B cell (primary cell): ENCODE measurements at regions not wholly inside any gene's neighbourhood (a gene's known extent, or its start where the extent isn't known, plus 50 kb on each side); places are given as distances from the start of the nearest gene placed in this dataset.

Experiments
- ATAC-seq: fragments of 200-7000 bp; cut with Tn5 transposase; one replicate; pipeline ENCODE4 v1.10.0; 2021; ENCODE audit warnings: low read depth, mild to moderate bottlenecking, moderate number of reproducible peaks, moderate library complexity
- CTCF ChIA-PET: fragments of 350-600 bp; sonication (Branson Sonifier 250); formaldehyde crosslinking; loops from one replicate; lab custom pipeline; 2021; ENCODE audit warnings: antibody characterized with exemption, inconsistent platforms; lab: Charles Lee
- POLR2A ChIA-PET: fragments of 350-600 bp; sonication (Branson Sonifier 250); formaldehyde crosslinking; loops from one replicate; lab custom pipeline; 2021; ENCODE audit warnings: antibody characterized with exemption; lab: Charles Lee
- DNase-seq: peaks from one replicate; pipeline ENCODE4 v3.0.0; 2013
- H2AFZ ChIP-seq: 2 replicates; pipeline ENCODE4 v1.6.1; 2012; ENCODE audit warnings: mild to moderate bottlenecking, low read depth, low read length; ENCODE audit not compliant: insufficient read depth, poor library complexity, severe bottlenecking
- H3K27ac ChIP-seq, 2 donors: 1 replicate in 1 of 2; 2 replicates in 1 of 2; pipeline ENCODE4 v1.5.1; 2012 to 2013; ENCODE audit warnings: low read length in 2 of 2, mild to moderate bottlenecking in 2 of 2, moderate library complexity in 1 of 2
- H3K27me3 ChIP-seq, 4 experiments: fragments of 200-600 bp in 1 of 4; sonication (generic) in 1 of 4; replicated peaks in 1 of 4; 1 replicate in 2 of 4; 2 replicates in 2 of 4; pipeline versions ENCODE4 v1.6.1 to v1.7.0; 2013 to 2016; ENCODE audit warnings: low read length in 3 of 4, mild to moderate bottlenecking in 2 of 4, mixed read lengths in 1 of 4, moderate library complexity in 1 of 4; ENCODE audit not compliant: insufficient read depth in 4 of 4, control insufficient read depth in 3 of 4; ENCODE audit errors: control extremely low read depth in 1 of 4
- H3K36me3 ChIP-seq, 2 experiments: replicated peaks in 1 of 2; 1 replicate in 1 of 2; 2 replicates in 1 of 2; pipeline versions ENCODE4 v1.6.1 to v1.7.1; 2013; ENCODE audit warnings: low read length in 1 of 2; ENCODE audit not compliant: insufficient read depth in 2 of 2, control insufficient read depth in 1 of 2; ENCODE audit errors: control extremely low read depth in 1 of 2, extremely low read depth in 1 of 2
- H3K4me1 ChIP-seq, 2 donors: fragments of 200-600 bp in 1 of 2; sonication (generic) in 1 of 2; 1 replicate in 1 of 2; 2 replicates in 1 of 2; pipeline versions ENCODE4 v1.5.1 to v1.6.1; 2013 to 2017; ENCODE audit warnings: low read length in 2 of 2; ENCODE audit not compliant: control insufficient read depth in 2 of 2, insufficient read depth in 2 of 2
- H3K4me2 ChIP-seq: replicated peaks from 2 replicates; pipeline ENCODE3; 2012; ENCODE audit warnings: mild to moderate bottlenecking, low read depth, low read length; ENCODE audit not compliant: poor library complexity, severe bottlenecking
- H3K4me3 ChIP-seq, 5 experiments: fragments of 200-600 bp in 1 of 5; sonication (generic) in 1 of 5; 1 replicate in 3 of 5; 2 replicates in 2 of 5; pipeline versions ENCODE4 v1.5.1 to v1.7.0; 2011 to 2016; ENCODE audit warnings: low read length in 4 of 5, mild to moderate bottlenecking in 4 of 5, low read depth in 2 of 5, control low read depth in 1 of 5, moderate library complexity in 1 of 5; ENCODE audit not compliant: insufficient read depth in 1 of 5; ENCODE audit errors: control extremely low read depth in 1 of 5, extremely low read depth in 1 of 5
- H3K79me2 ChIP-seq: fragments of 200-600 bp; sonication (generic); one replicate; pipeline ENCODE4 v1.6.0; 2016; ENCODE audit warnings: low read length; ENCODE audit not compliant: control insufficient read depth, insufficient read depth
- H3K9ac ChIP-seq: fragments of 200-600 bp; sonication (generic); 2 replicates; pipeline ENCODE4 v1.6.1; 2017; ENCODE audit warnings: mild to moderate bottlenecking, low read length, moderate library complexity
- H3K9me3 ChIP-seq, 3 donors: one replicate each; pipeline versions ENCODE4 v1.6.1 to v1.7.1; 2013; ENCODE audit warnings: low read length in 2 of 3; ENCODE audit not compliant: control insufficient read depth in 2 of 3, insufficient read depth in 1 of 3; ENCODE audit errors: control extremely low read depth in 1 of 3
- H4K20me1 ChIP-seq: 2 replicates; pipeline ENCODE4 v1.6.0; 2012; ENCODE audit warnings: mild to moderate bottlenecking, low read length; ENCODE audit not compliant: insufficient read depth, control insufficient read depth, poor library complexity, severe bottlenecking
- H3K27ac Mint-ChIP-seq: one replicate; pipeline ENCODE4 v1.8.0; 2021; ENCODE audit warnings: mixed read lengths
- H3K27me3 Mint-ChIP-seq: one replicate; pipeline ENCODE4 v1.8.0; 2021; ENCODE audit warnings: mixed read lengths
- H3K4me1 Mint-ChIP-seq: one replicate; pipeline ENCODE4 v1.8.0; 2021; ENCODE audit warnings: mixed read lengths
- H3K4me3 Mint-ChIP-seq: one replicate; pipeline ENCODE4 v1.8.0; 2021; ENCODE audit warnings: mixed read lengths
- H3K9me3 Mint-ChIP-seq: one replicate; pipeline ENCODE4 v1.8.0; 2022; ENCODE audit warnings: mixed read lengths; ENCODE audit not compliant: insufficient read depth
- CTCF ChIP-seq: fragments of 200-600 bp; IDR thresholded peaks from one replicate; pipeline ENCODE4 v1.8.0; 2022; ENCODE audit warnings: antibody characterized with exemption, mild to moderate bottlenecking
- EZH2 ChIP-seq: IDR thresholded peaks from 2 replicates; pipeline ENCODE4 v1.6.1; 2012; ENCODE audit warnings: borderline replicate concordance, low read depth, mild to moderate bottlenecking, moderate library complexity, low read length; ENCODE audit not compliant: insufficient read depth, poor library complexity, severe bottlenecking
- WGBS: methylation state at CpG from one replicate; pipeline ENCODE4 v1.1.5; 2013; ENCODE audit warnings: missing lambda C conversion rate; ENCODE audit not compliant: insufficient coverage; 5-methylcytosine and 5-hydroxymethylcytosine counted together
- intact Hi-C: fragments of 100-400 bp; cut with micrococcal nuclease; formaldehyde crosslinking; loops from one replicate; pipeline ENCODE4 v1.10.0; 2022

GRCh38 chr6:16007146-16007545 lies 121.7 kb upstream of the MYLIP start:
- no peaks in the 10 kb centered on the region for H3K36me3 ChIP-seq
- Mint-ChIP-seq H3K27me3 (peaks cover 9% of the 10 kb centered on the region), H3K4me1 (peaks cover 5% of the 10 kb centered on the region), H3K27ac (no peak overlapping the region), H3K4me3 (no peak overlapping the region), H3K9me3 (no peaks in the 10 kb centered on the region)
- no peak overlapping the region for H2AFZ ChIP-seq
- H4K20me1 ChIP-seq = no peaks in the 10 kb centered on the region
- no peak overlapping the region for H3K4me2 ChIP-seq
- DNase-seq (no peak), ATAC-seq (no peak)
- ChIA-PET POLR2A (no interaction called here), CTCF (no interaction called here)
- H3K4me1 ChIP-seq = no peaks in the 10 kb centered on the region
- TF ChIP-seq CTCF = no peak
- no peak for TF ChIP-seq EZH2
- no peaks in the 10 kb centered on the region for H3K27me3 ChIP-seq
- H3K9me3 ChIP-seq = no peaks in the 10 kb centered on the region
- no peak overlapping the region for H3K27ac ChIP-seq
- H3K9ac ChIP-seq = no peak overlapping the region
- intact Hi-C loops = no loop called here
- no peaks in the 10 kb centered on the region for H3K79me2 ChIP-seq
- no peak overlapping the region for H3K4me3 ChIP-seq
- WGBS = 0% methylated on average over 2 of the region's 3 CpGs

DNA sequence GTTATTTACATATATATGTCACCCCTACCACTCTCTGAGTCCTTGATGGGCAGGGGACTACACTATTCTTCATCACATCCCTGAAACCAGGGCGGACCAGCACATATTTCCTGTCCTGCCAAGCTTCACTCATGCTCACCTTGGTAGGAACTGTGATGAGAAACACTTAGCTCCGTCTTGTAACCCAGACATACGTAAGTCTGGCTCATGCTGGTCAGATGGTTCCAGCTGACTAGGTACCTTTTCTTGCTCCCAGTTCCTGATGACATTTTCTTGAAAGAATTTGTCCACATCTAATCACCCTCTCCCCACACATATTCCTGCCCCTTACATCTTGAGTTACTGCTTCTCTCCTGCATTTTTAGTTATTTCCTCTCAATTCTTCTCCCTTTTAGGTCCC lies 122.2 kb upstream of the MYLIP start:
- Mint-ChIP-seq H3K27ac (no peak overlapping the region), H3K4me1 (peaks cover 5% of the 10 kb centered on the region), H3K27me3 (peaks cover 9% of the 10 kb centered on the region), H3K4me3 (no peak overlapping the region), H3K9me3 (no peaks in the 10 kb centered on the region)
- DNase-seq (no peak), ATAC-seq (no peak)
- no peak overlapping the region for H3K4me3 ChIP-seq
- intact Hi-C loops = no loop called here
- CTCF ChIA-PET = no interaction called here
- H3K9ac ChIP-seq = no peak overlapping the region
- H3K27me3 ChIP-seq = no peaks in the 10 kb centered on the region
- no peaks in the 10 kb centered on the region for H3K36me3 ChIP-seq
- WGBS = 73% methylated on average over 3 of the region's 3 CpGs
- H3K27ac ChIP-seq = no peak overlapping the region
- POLR2A ChIA-PET = no interaction called here
- no peak overlapping the region for H3K4me2 ChIP-seq
- no peaks in the 10 kb centered on the region for H3K4me1 ChIP-seq
- no peak overlapping the region for H2AFZ ChIP-seq
- TF ChIP-seq CTCF = no peak
- TF ChIP-seq EZH2 = no peak
- H3K9me3 ChIP-seq = no peaks in the 10 kb centered on the region
- H3K79me2 ChIP-seq = no peaks in the 10 kb centered on the region
- H4K20me1 ChIP-seq = no peaks in the 10 kb centered on the region
